ENCODE measurements at regions not wholly inside any gene's neighbourhood (a gene's known extent, or its start where the extent isn't known, plus 50 kb on each side); places are given as distances from the start of the nearest gene placed in this dataset.

- peaks cover 0 to 12% of the 10 kb centered on the region in 2 donors for H3K9me3 ChIP-seq (ENCODE audit: control insufficient read depth in 2 of 2, insufficient read depth in 1 of 2, low read depth in 1 of 2, low read length in 1 of 2)
- no peaks in the 10 kb centered on the region for H3K36me3 ChIP-seq (ENCODE audit: control insufficient read depth in 3 of 3, insufficient read depth in 2 of 3, low read depth in 1 of 3, low read length in 3 of 3)
- FAIRE-seq (no peak), DNase-seq (no peak)
- no peaks in the 10 kb centered on the region for H3K27me3 ChIP-seq (ENCODE audit: control insufficient read depth in 3 of 3, insufficient read depth in 3 of 3, low read length in 3 of 3)
- H3K4me3 ChIP-seq (ENCODE audit: low read depth in 1 of 3, low read length in 3 of 3): no peak overlapping the region
- WGBS, 3 donors: 85 to 92% (median 87%) methylated on average over 3 of the region's 3 CpGs
- H3K27ac ChIP-seq (ENCODE audit: low read depth in 1 of 3, low read length in 2 of 3): no peak overlapping the region
- no peaks in the 10 kb centered on the region for H3K4me1 ChIP-seq (ENCODE audit: control insufficient read depth in 3 of 3, insufficient read depth in 2 of 3, low read depth in 1 of 3, low read length in 2 of 3)
Measured at GRCh38 chr15:97301166-97301565, 659.3 kb upstream of the ARRDC4 start.

- DNase-seq (no peak), FAIRE-seq (no peak)
- Histone ChIP-seq H3K4me3 (ENCODE audit: low read depth in 1 of 3, low read length in 3 of 3) (no peak overlapping the region), H3K36me3 (ENCODE audit: control insufficient read depth in 3 of 3, insufficient read depth in 2 of 3, low read depth in 1 of 3, low read length in 3 of 3) (no peaks in the 10 kb centered on the region), H3K4me1 (ENCODE audit: control insufficient read depth in 3 of 3, insufficient read depth in 2 of 3, low read depth in 1 of 3, low read length in 2 of 3) (peaks cover 0 to 2% (median 0%) of the 10 kb centered on the region in 3 donors), H3K27ac (ENCODE audit: low read depth in 1 of 3, low read length in 2 of 3) (no peak overlapping the region), H3K27me3 (ENCODE audit: control insufficient read depth in 3 of 3, insufficient read depth in 3 of 3, low read length in 3 of 3) (no peaks in the 10 kb centered on the region), H3K9me3 (ENCODE audit: control insufficient read depth in 2 of 2, insufficient read depth in 1 of 2, low read depth in 1 of 2, low read length in 1 of 2) (no peaks in the 10 kb centered on the region)
- 67 to 78% (median 74%) methylated on average over 3 of the region's 3 CpGs for WGBS, 3 donors
Measured at GRCh38 chr15:97316362-97316761, 644.1 kb upstream of the ARRDC4 start.

GRCh38 chr15:97317163-97317562 is 643.3 kb upstream of the ARRDC4 start:
- Histone ChIP-seq H3K36me3 (ENCODE audit: control insufficient read depth in 3 of 3, insufficient read depth in 2 of 3, low read depth in 1 of 3, low read length in 3 of 3) (no peaks in the 10 kb centered on the region), H3K4me1 (ENCODE audit: control insufficient read depth in 3 of 3, insufficient read depth in 2 of 3, low read depth in 1 of 3, low read length in 2 of 3) (peaks cover 0 to 2% (median 0%) of the 10 kb centered on the region in 3 donors), H3K9me3 (ENCODE audit: control insufficient read depth in 2 of 2, insufficient read depth in 1 of 2, low read depth in 1 of 2, low read length in 1 of 2) (no peaks in the 10 kb centered on the region), H3K4me3 (ENCODE audit: low read depth in 1 of 3, low read length in 3 of 3) (no peak overlapping the region), H3K27ac (ENCODE audit: low read depth in 1 of 3, low read length in 2 of 3) (no peak overlapping the region), H3K27me3 (ENCODE audit: control insufficient read depth in 3 of 3, insufficient read depth in 3 of 3, low read length in 3 of 3) (no peaks in the 10 kb centered on the region)
- DNase-seq (no peak), FAIRE-seq (no peak)
- 91 to 94% (median 92%) methylated on average over 3 of the region's 3 CpGs for WGBS, 3 donors

GRCh38 chr15:97319291-97319690 is 641.2 kb upstream of the ARRDC4 start:
- Histone ChIP-seq H3K27ac (ENCODE audit: low read depth in 1 of 3, low read length in 2 of 3) (no peak overlapping the region), H3K9me3 (ENCODE audit: control insufficient read depth in 2 of 2, insufficient read depth in 1 of 2, low read depth in 1 of 2, low read length in 1 of 2) (no peaks in the 10 kb centered on the region), H3K27me3 (ENCODE audit: control insufficient read depth in 3 of 3, insufficient read depth in 3 of 3, low read length in 3 of 3) (no peaks in the 10 kb centered on the region), H3K36me3 (ENCODE audit: control insufficient read depth in 3 of 3, insufficient read depth in 2 of 3, low read depth in 1 of 3, low read length in 3 of 3) (no peaks in the 10 kb centered on the region), H3K4me1 (ENCODE audit: control insufficient read depth in 3 of 3, insufficient read depth in 2 of 3, low read depth in 1 of 3, low read length in 2 of 3) (peaks cover 0 to 2% (median 0%) of the 10 kb centered on the region in 3 donors), H3K4me3 (ENCODE audit: low read depth in 1 of 3, low read length in 3 of 3) (no peak overlapping the region)
- WGBS, 3 donors: 14 to 57% (median 38%) methylated on average over 5 of the region's 5 CpGs
- DNase-seq (peak; percentile 42 to 46), FAIRE-seq (no peak)

GRCh38 chr15:97346221-97346620 is 614.3 kb upstream of the ARRDC4 start:
- FAIRE-seq: no peak
- DNase-seq: no peak
- Histone ChIP-seq H3K27me3 (ENCODE audit: control insufficient read depth in 3 of 3, insufficient read depth in 3 of 3, low read length in 3 of 3) (no peaks in the 10 kb centered on the region), H3K27ac (ENCODE audit: low read depth in 1 of 3, low read length in 2 of 3) (no peak overlapping the region), H3K36me3 (ENCODE audit: control insufficient read depth in 3 of 3, insufficient read depth in 2 of 3, low read depth in 1 of 3, low read length in 3 of 3) (no peaks in the 10 kb centered on the region), H3K4me3 (ENCODE audit: low read depth in 1 of 3, low read length in 3 of 3) (no peak overlapping the region), H3K4me1 (ENCODE audit: control insufficient read depth in 3 of 3, insufficient read depth in 2 of 3, low read depth in 1 of 3, low read length in 2 of 3) (no peaks in the 10 kb centered on the region), H3K9me3 (ENCODE audit: control insufficient read depth in 2 of 2, insufficient read depth in 1 of 2, low read depth in 1 of 2, low read length in 1 of 2) (no peaks in the 10 kb centered on the region)
- 85 to 93% (median 91%) methylated on average over 2 of the region's 2 CpGs for WGBS, 3 donors

- Histone ChIP-seq H3K36me3 (ENCODE audit: control insufficient read depth in 3 of 3, insufficient read depth in 2 of 3, low read depth in 1 of 3, low read length in 3 of 3) (no peaks in the 10 kb centered on the region), H3K27ac (ENCODE audit: low read depth in 1 of 3, low read length in 2 of 3) (no peak overlapping the region), H3K27me3 (ENCODE audit: control insufficient read depth in 3 of 3, insufficient read depth in 3 of 3, low read length in 3 of 3) (no peaks in the 10 kb centered on the region), H3K9me3 (ENCODE audit: control insufficient read depth in 2 of 2, insufficient read depth in 1 of 2, low read depth in 1 of 2, low read length in 1 of 2) (no peaks in the 10 kb centered on the region), H3K4me3 (ENCODE audit: low read depth in 1 of 3, low read length in 3 of 3) (no peak overlapping the region), H3K4me1 (ENCODE audit: control insufficient read depth in 3 of 3, insufficient read depth in 2 of 3, low read depth in 1 of 3, low read length in 2 of 3) (no peaks in the 10 kb centered on the region)
- no peak for DNase-seq
- 52 to 61% (median 55%) methylated on average over 4 of the region's 4 CpGs for WGBS, 3 donors
- FAIRE-seq: no peak
Measured at GRCh38 chr15:97350813-97351212, 609.7 kb upstream of the ARRDC4 start.

GRCh38 chr15:97383516-97383915 is 577.0 kb upstream of the ARRDC4 start:
- Histone ChIP-seq H3K4me3 (ENCODE audit: low read depth in 1 of 3, low read length in 3 of 3) (no peak overlapping the region), H3K36me3 (ENCODE audit: control insufficient read depth in 3 of 3, insufficient read depth in 2 of 3, low read depth in 1 of 3, low read length in 3 of 3) (no peaks in the 10 kb centered on the region), H3K4me1 (ENCODE audit: control insufficient read depth in 3 of 3, insufficient read depth in 2 of 3, low read depth in 1 of 3, low read length in 2 of 3) (no peaks in the 10 kb centered on the region), H3K27ac (ENCODE audit: low read depth in 1 of 3, low read length in 2 of 3) (no peak overlapping the region), H3K27me3 (ENCODE audit: control insufficient read depth in 3 of 3, insufficient read depth in 3 of 3, low read length in 3 of 3) (no peaks in the 10 kb centered on the region), H3K9me3 (ENCODE audit: control insufficient read depth in 2 of 2, insufficient read depth in 1 of 2, low read depth in 1 of 2, low read length in 1 of 2) (no peaks in the 10 kb centered on the region)
- 49 to 80% (median 52%) methylated on average over 3 of the region's 3 CpGs for WGBS, 3 donors
- FAIRE-seq (no peak), DNase-seq (no peak)

- 82 to 96% (median 87%) methylated on average over 5 of the region's 5 CpGs for WGBS, 3 donors
- Histone ChIP-seq H3K27me3 (ENCODE audit: control insufficient read depth in 3 of 3, insufficient read depth in 3 of 3, low read length in 3 of 3) (no peaks in the 10 kb centered on the region), H3K9me3 (ENCODE audit: control insufficient read depth in 2 of 2, insufficient read depth in 1 of 2, low read depth in 1 of 2, low read length in 1 of 2) (no peaks in the 10 kb centered on the region), H3K4me3 (ENCODE audit: low read depth in 1 of 3, low read length in 3 of 3) (no peak overlapping the region), H3K4me1 (ENCODE audit: control insufficient read depth in 3 of 3, insufficient read depth in 2 of 3, low read depth in 1 of 3, low read length in 2 of 3) (no peaks in the 10 kb centered on the region), H3K27ac (ENCODE audit: low read depth in 1 of 3, low read length in 2 of 3) (no peak overlapping the region), H3K36me3 (ENCODE audit: control insufficient read depth in 3 of 3, insufficient read depth in 2 of 3, low read depth in 1 of 3, low read length in 3 of 3) (no peaks in the 10 kb centered on the region)
- no peak for FAIRE-seq
- DNase-seq: no peak
Measured at GRCh38 chr15:97386940-97387339, 573.6 kb upstream of the ARRDC4 start.

- no peaks in the 10 kb centered on the region for H3K4me1 ChIP-seq (ENCODE audit: control insufficient read depth in 3 of 3, insufficient read depth in 2 of 3, low read depth in 1 of 3, low read length in 2 of 3)
- 77 to 83% (median 80%) methylated on average over 4 of the region's 4 CpGs for WGBS, 3 donors
Measured at GRCh38 chr15:97401195-97401594, 559.3 kb upstream of the ARRDC4 start.

More at GRCh38 chr15:97401195-97401594, 559.3 kb upstream of the ARRDC4 start:
- no peaks in the 10 kb centered on the region for H3K9me3 ChIP-seq (ENCODE audit: control insufficient read depth in 2 of 2, insufficient read depth in 1 of 2, low read depth in 1 of 2, low read length in 1 of 2)
- H3K4me3 ChIP-seq (ENCODE audit: low read depth in 1 of 3, low read length in 3 of 3): no peak overlapping the region
- H3K27ac ChIP-seq (ENCODE audit: low read depth in 1 of 3, low read length in 2 of 3): no peak overlapping the region
- H3K36me3 ChIP-seq (ENCODE audit: control insufficient read depth in 3 of 3, insufficient read depth in 2 of 3, low read depth in 1 of 3, low read length in 3 of 3): no peaks in the 10 kb centered on the region
- no peak for DNase-seq
- no peaks in the 10 kb centered on the region for H3K27me3 ChIP-seq (ENCODE audit: control insufficient read depth in 3 of 3, insufficient read depth in 3 of 3, low read length in 3 of 3)
- FAIRE-seq: no peak

Measured in small intestine (tissue), 7 donors.